ENCODE measurements at regions not wholly inside any gene's neighbourhood (a gene's known extent, or its start where the extent isn't known, plus 50 kb on each side); places are given as distances from the start of the nearest gene placed in this dataset.
A peak's percentile ranks its signal among the peaks of the same experiment; 100 is the strongest.

GRCh38 chr7:25368599-25369201 lies 140.4 kb upstream of the NPVF start:
- DNase-seq: no peak

DNA sequence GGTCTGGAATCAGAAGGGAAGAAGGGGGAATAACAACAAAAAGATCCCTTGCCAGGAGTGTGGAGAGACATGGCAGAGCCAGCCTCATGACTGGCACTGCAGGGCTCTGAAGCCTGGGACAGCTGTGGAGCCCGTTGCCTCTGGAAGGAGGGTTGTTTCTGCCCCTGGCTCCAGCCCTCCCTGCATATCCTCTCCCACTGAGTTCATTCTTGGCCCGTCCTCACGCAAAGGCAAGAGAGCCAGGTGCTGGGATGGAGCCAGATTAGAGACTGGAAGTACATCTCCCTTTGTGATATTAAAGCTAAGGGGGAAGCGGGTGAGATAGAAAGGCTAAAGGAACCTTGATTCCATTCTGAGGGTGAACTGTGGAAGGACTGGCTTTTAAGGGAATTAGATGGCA lies 141.5 kb upstream of the NPVF start:
- DNase-seq: no peak

DNA sequence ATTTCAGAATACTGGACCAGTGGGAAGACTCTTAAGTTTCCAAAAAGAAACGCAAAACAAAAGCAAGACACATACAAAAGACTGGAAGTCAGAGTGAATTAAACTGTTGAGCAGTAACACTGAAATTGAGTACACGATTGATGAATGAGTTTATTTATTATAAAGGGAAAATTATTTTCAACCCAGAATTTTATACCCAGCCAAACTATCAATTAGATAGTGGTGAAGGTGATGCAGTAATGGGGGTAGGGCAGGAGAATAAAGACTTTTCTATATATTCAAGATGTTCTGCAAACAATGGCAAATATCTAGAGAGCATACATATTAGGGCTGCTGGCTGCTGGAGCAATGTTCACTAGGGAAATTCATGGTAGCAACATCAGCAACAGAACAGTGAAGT lies 143.7 kb upstream of the NPVF start:
- DNase-seq: no peak

GRCh38 chr7:25375805-25376600 lies 147.7 kb upstream of the NPVF start:
- DNase-seq: no peak

GRCh38 chr7:25379351-25380300 lies 151.3 kb upstream of the NPVF start:
- no peak for DNase-seq

GRCh38 chr7:25381818-25382589 lies 153.7 kb upstream of the NPVF start:
- no peak for DNase-seq

DNA sequence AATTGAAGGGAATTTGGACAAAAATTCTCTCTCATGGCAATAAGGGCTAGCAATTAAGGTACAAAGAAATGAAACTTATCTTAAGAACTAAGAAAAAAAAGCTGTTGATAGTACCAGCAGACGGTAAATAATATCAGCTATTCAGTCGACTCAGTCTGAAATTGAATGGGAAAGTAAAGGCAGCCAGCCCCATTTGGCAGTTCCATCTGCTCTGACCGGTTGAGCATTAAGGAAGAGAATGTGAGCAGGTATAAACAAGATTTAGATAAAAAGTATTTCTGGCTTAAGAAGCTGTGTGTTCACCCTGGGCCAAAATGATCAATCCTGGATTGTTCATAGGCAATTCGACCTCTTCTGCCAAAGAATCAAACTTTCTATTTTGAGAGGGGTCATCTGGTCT lies 154.6 kb upstream of the NPVF start:
- DNase-seq: no peak

GRCh38 chr7:25383402-25383801 lies 155.1 kb upstream of the NPVF start:
- no peak for DNase-seq

GRCh38 chr7:25384788-25385505 lies 156.7 kb upstream of the NPVF start:
- DNase-seq: no peak

- DNase-seq: no peak
These were observed 157.3 kb upstream of the NPVF start for GRCh38 chr7:25385506-25386136.

DNA sequence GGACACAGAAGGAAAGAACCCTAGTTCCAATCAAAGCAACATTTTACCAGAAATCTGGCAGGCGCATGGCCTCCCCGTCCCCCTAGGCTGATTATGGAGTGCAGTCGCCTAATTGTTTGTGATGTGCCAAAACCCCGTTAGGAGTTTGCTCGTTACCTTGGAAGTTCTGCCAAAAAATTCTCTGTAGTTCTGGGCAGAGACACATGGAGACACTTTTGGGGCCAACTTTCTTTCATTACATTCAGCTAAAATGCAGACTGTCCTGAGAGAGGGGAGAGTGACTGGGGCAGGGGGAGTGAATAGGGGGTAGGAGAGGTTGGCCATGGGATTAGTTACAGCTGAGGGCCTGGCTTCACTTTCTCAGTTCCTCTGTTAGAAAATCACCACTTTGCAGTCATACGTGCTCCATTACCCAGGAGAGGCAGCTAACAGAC lies 158.0 kb upstream of the NPVF start:
- DNase-seq: no peak

DNA sequence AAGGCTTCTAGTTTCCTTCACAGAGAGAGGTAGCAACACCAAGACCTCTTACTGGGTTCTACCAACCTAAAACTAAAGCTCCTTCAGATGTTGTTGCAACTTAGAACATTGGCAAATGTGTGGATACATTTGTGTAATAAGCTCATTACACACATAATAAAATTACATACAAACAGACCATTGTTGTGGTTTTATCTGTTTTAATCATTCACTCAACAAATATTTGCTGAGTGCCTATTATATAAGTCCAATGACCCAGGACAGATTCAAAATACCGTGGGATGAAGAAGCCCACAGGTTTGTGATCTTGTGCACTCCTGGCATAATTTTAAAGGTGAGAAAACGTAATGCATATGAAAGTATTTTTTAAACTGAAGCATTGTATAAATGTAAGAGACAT lies 160.4 kb upstream of the NPVF start:
- no peak for DNase-seq

DNA sequence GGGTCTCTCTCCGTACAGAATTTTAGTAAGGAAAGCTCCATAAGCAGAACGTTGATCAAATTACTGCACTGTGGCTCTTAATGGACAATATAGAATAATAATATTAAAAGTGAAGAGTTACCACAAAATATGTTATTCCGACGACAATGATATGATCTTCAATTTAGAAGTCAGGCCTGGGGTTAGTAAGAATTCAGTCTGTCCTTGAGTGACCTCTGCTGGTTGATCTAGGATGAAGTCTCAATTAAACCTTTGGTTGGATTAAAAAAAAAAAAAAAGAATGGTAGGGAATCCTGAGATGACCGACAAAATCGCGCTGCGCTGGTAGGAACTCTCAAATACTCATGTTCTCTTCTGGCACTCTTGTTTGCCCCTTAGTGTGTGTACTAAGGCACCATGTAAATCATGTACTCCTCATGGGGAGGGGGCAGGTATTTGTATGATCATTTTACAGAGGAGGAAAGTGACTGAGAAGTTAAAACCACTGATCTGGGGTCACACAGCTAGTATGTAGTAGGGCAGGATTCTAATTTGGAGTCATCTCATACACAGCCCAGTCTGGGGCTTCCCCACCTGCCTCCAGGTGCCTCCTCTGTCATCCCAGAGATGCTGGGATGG lies 161.3 kb upstream of the NPVF start:
- DNase-seq: peak; percentile 28

GRCh38 chr7:25391295-25391861 lies 163.1 kb upstream of the NPVF start:
- DNase-seq: no peak

DNA sequence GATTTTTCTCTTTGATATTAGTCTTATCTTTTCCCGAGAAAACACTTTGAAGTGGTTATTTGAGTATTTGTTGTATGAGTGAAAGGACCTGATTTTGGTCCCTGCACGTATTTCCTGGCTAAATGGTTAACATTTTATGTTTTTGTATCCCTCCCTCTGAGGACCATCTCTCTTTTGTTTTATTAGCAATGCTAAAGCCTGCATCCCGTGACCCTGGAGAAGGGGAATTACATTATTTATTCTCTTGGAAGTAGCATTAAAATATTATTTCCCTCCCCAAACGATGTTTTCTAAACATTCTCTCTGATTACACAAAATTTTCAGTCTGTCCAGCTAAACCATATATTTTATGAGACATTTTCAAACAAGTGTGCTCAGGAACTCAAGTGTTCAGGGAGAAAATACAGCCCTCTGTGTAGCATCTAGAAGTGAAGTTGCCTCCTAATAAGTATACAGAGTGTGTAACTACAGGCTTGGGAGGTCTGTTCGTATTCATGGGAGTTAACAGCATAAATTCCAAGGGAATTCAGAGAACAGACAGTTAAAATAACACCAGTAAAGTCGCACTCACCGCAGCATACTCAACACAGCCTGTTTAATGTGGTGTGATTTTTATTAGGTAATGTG lies 163.8 kb upstream of the NPVF start:
- no peak for DNase-seq

DNA sequence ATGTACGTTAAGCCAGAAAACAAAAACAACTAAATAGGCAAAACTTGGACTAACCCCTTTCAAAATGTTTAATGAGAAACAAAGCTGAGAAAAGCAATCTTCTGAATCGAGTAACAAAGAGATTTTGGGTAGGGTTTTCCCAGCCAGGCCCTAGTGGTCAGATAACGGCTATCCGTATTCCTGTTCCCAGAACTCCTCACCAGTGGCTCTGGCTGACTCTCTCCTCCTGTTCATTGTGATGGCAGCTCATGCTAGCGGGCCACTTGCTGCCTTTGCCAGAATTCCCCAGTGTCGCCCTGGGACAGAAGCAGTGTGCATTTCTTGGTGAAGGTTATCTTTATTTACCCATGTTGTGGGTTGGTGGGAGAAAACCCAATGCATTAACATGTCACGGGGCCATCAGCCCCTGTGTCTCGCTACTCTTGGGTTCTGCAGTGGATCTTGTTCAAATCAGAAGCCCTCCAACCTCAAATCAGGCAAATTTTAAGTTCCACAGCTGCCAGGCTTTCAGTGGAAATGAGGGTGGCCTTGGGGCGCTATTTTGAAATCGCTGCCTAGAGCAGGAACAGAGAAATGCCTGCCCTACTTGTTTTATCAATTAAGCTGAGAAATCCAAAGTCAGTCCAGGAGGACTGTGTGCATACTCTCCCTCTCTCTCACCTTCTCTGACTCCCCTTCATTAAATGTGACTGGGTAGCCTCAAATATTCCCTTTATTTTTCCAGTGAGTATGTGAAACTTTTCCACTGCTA lies 164.5 kb upstream of the NPVF start:
- DNase-seq: no peak

DNA sequence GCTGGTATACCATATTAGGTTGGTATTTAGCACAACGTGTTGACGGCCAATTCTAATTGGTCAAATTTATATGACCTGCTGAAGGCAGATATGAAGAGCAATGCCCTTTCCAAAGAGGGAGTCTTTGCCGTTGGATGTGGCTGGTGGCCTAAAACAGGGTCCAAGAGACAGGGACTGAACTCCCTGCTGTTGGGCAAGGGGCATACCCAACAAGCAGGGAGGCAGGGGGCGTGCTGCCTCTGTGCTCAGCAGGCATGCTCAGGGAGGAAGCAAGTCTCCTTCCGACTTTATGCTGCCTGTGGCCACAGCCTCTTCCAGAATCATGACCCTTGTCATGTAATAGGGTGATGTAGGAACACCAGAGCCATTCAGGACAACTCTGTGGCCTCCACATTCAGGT lies 167.7 kb upstream of the NPVF start:
- no peak for DNase-seq

DNA sequence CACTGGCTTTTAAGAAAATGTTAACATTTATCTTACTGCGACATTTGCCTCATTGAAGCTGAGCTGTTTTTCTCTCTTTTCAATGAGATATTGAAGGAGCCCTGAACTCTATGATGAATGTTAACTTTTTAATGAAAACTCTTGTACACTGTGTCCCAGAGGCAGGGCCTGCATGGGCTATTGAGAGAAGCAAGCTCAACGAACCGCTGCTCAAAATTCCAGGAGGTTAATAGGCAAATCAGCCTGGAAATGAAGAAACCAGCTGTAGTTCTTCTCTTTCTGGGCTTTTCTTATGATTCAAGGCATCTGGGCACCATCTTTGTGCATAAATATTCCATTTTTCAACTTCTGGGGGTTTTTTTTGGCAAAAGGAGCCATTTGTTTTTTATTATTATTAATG lies 168.4 kb upstream of the NPVF start:
- no peak for DNase-seq

DNA sequence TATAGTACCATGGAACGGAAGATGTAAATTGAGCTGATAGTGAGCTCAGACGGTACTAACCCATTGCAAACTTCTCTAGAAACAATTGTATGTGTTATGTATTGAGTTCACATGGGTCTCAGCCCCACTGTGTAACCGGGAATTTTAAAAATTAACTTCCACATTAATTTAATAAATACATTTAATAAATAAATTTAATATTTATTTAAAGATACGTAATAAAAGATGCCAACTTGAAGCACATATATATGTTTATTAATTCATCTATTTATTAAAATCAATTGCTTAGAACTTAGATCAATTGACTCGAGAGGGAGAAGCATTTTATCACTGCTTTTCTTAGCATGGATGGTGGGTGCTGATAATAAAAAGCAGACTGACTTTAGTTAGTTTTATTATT lies 170.1 kb upstream of the NPVF start:
- DNase-seq: no peak

All from CD4-positive, alpha-beta T cell treated with Interleukin-10 for 1 hour (primary cell).